GM21423 (cell line): ENCODE measurements at regions not wholly inside any gene's neighbourhood (a gene's known extent, or its start where the extent isn't known, plus 50 kb on each side); places are given as distances from the start of the nearest gene placed in this dataset.

Source experiments
- ATAC-seq: cut with Tn5 transposase; IDR thresholded peaks from one replicate; pipeline ENCODE4 v1.9.1; 2021; ENCODE audit warnings: mild to moderate bottlenecking, moderate library complexity; ENCODE audit not compliant: unreplicated experiment

GRCh38 chr2:181828122-181828705 is 63.3 kb upstream of the ITPRID2 start:
- no peak for ATAC-seq

DNA sequence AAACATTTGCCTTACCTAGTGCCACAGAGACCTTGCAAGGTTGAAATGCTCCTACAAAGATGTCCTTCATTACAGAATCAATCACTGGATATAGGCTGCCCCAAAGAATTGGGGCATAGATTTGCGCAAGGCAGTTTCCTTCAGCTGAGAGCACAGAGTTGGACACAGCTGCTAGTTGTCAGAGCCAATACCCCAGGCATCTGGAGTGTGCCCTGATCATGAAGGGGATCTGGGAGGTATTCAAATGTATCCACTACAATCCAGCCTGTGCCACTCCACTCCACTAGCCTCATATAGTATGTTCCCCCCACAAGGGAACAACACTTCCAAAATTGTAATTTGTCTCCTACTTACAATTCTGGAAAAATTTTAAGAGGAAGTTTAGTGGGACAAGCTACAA is 62.3 kb upstream of the ITPRID2 start:
- no peak for ATAC-seq

DNA sequence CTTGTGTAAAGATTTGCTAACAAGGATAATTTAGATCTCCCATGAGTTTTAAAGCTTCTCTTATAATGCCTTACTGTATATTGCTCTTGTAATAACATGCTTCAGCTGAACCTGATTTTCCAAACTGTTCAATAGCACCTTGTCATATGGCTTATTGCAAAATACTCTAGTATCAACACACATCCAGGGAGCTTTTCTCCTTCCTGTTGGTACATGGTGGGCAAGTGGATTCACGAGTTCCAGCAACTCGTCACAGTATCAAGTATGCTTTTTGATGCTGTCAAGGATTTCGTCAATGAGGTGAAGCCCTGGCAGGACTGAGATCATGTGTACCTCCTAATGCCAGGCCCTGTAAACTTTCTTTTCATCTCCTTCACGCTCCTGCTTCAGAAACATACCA is 59.5 kb upstream of the ITPRID2 start:
- ATAC-seq: no peak

DNA sequence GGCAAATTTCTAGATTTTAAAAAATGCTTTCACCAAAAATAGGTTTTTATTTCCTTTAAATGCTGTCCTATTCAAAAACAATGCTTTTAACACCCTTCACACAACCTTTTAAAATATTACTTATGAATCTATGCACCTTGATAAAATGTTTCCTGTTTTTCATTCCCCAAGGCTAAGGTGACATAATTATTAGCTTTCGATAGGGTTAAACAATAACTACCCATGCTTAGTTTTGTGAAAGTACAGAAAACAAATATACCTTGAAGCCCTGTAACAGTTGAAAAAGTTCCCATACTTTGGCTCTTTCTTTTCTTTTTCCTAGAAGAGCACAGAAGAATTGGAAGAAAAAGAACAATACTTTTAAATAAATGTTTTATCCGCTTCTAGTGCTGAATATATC is 54.9 kb upstream of the ITPRID2 start:
- ATAC-seq: peak; percentile 83

- ATAC-seq: no peak
Observed at GRCh38 chr2:181837563-181837962, 54.0 kb upstream of the ITPRID2 start.

- ATAC-seq: no peak
Observed at GRCh38 chr2:181839811-181840210, 51.7 kb upstream of the ITPRID2 start.

DNA sequence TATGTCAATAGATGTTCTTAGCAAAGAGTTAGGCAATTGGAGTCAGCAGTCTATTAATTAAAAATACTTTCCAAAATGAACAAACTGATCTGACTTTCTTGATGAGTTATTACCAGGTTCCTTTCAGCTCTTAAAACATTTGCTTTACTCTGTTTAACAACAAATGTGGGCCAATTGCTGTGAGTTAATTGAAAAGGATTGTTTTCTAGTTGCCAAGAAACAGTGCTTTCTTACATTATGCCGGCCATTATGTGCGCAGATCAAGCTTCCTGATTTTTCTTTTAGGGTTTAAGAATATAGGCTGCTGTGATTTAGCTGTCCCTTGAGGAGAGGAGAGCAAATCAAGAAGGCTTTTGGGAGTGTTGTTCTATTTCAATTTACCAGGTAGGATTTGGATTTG is 50.5 kb upstream of the ITPRID2 start:
- no peak for ATAC-seq
